ENCODE measurements at regions not wholly inside any gene's neighbourhood (a gene's known extent, or its start where the extent isn't known, plus 50 kb on each side); places are given as distances from the start of the nearest gene placed in this dataset.
"Not testable (repeated sequence)": the region's sequence is repeated elsewhere in the genome, so short reads cannot be mapped to it uniquely, and the experiment has no call there.

- no peak for DNase-seq
These were observed 142.7 kb downstream of the ADCYAP1 start for GRCh38 chr18:1047406-1047805.

- no peak for DNase-seq
These were observed 143.4 kb downstream of the ADCYAP1 start for GRCh38 chr18:1048032-1048431.

- no peak for DNase-seq
These were observed 144.5 kb downstream of the ADCYAP1 start for GRCh38 chr18:1049173-1049572.

- DNase-seq = no peak
These were observed 145.5 kb downstream of the ADCYAP1 start for GRCh38 chr18:1050012-1050657.

DNA sequence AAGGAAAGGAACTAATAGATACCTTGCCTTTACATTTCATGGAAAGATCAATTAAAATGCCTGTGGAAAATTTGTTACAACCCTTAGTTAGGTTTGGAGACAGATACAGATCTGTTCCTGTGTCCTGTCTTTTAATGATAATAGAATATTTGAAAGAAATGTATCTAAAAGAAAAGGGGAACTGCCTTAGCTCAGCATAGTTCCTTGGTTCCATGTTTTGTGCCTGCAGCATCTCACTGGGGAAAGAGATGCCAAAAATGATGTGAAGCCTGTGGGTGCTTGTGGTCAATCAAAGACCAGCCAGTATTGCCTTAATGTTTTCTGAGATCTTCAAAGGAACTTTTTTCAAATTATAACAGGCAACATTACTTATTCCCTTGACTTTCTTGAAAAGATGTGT lies 147.6 kb downstream of the ADCYAP1 start:
- DNase-seq = no peak

GRCh38 chr18:1053331-1054315 lies 149.0 kb downstream of the ADCYAP1 start:
- no peak for DNase-seq

DNA sequence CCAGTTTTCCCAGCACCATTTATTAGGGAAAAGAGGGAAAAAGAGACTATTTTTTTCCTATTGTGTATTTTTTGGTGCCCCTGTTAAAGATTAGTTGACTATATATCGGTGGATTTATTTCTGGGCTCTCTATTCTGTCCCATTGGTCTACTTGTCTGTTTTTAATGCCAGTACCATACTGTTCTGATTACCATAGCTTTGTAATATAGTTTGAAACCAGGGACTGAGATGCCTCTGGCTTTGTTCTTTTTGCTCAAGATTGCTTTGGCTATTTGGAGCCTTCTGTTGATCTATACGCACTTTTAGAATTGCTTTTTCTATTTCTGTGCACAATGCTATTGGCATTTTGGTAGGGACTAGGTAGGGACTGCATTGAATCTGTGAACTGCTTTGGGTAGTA lies 151.7 kb downstream of the ADCYAP1 start:
- no peak for DNase-seq

GRCh38 chr18:1057367-1057766 lies 152.7 kb downstream of the ADCYAP1 start:
- DNase-seq = no peak

DNA sequence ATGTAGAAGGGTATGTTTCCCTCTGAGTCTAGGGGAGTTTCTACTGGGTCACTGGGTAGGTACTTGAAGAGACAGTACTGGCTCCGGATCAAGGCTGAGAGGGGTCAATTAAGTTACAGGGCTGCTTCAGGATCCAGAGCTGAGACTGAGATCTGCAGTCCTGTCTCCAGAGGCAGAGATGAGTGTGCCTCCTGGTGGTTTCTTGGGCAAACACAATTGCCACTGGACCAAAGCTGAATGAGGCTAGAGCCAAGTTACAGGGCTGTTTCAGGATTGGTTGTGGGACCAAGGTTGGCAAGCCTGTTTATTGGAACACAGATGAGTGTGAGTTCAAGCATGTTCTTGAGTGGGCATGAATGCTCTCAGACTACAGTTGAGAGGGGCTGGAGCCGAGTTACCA lies 157.9 kb downstream of the ADCYAP1 start:
- no peak for DNase-seq

- DNase-seq = peak; percentile 63
These were observed 170.7 kb downstream of the ADCYAP1 start for GRCh38 chr18:1075322-1075721.

DNA sequence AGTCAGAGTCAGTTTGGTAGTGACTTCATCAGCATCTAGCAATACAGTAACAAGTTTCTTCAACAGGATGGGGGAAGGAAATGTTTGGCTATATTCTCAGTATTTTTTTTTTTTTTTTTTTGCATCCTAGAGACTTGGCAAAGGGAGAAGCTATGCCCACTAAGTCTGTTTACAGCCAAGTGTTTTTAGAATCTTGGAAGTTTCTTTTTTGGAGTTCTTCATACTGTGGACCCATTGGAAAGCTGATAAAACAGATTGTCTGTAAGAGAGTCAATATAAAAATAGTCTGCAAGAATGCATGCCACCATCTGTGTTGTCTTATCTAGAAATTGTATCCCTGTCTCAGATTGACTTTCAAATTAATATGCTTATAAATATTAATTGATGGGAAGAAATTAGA lies 171.2 kb downstream of the ADCYAP1 start:
- no peak for DNase-seq

DNA sequence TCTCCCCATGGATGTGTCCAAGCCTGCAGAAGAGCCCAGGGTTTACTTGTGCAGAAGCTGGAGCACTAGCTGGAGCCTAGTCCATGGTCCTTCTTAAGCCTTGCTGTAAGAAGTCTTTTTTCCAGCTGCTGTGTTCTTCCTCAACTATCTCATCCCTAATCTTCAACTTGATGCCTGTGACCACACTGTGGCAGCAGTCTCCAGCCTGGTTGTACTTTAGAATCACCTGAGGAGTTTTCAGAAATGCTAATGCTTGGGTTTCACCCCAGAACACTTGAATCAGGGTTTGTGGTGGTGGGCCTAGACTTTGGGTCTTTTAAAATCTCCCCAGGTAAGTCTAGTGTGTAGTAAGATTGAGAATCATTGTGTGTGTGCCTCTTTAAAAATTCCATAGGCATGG lies 173.6 kb downstream of the ADCYAP1 start:
- DNase-seq = no peak

GRCh38 chr18:1083675-1084074 lies 179.0 kb downstream of the ADCYAP1 start:
- not testable (repeated sequence) for DNase-seq

DNA sequence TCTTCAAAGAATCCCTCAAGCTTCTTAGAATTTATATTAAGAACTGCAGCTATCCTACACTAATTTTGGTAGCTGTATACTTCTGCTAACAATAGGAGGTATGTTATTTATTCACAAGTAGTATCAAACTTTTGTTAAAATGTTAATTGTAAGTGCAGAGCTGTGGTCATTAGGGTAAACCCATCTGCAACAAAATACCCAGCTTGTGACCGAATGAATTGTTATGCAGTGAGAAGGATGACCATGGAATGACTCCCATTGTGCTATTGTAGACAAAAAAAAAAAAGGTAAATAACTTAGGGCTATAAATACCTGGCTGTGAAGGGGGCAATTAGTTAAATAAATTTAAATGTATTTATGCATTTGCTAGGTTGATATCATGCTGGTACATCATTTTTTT lies 186.1 kb downstream of the ADCYAP1 start:
- no peak for DNase-seq

DNA sequence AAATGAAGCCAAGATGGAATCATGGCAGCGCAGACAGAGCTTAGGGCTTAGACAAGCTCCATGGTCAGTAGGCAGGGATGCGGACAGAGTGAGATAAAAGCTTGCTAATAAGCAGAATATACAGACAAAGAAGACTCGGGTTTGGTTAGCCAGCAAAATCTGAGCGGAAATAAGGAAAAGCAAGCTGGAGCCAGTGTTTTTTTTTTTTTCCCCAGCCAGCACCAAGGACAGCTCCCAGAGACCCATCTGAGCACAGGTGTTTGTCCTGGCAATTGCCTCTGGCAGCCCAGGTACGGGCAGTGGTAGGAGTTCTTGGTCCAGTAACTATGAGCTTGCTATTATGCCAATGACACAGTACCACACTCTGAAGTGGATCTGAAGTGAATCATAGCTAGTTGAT lies 187.6 kb downstream of the ADCYAP1 start:
- no peak for DNase-seq

- no peak for DNase-seq
These were observed 189.7 kb downstream of the ADCYAP1 start for GRCh38 chr18:1094409-1094808.

GRCh38 chr18:1097991-1098735 lies 193.5 kb downstream of the ADCYAP1 start:
- not testable (repeated sequence) for DNase-seq

- DNase-seq = no peak
These were observed 198.2 kb downstream of the ADCYAP1 start for GRCh38 chr18:1102848-1103247.

- DNase-seq = no peak
These were observed 198.9 kb downstream of the ADCYAP1 start for GRCh38 chr18:1103537-1103936.

DNA sequence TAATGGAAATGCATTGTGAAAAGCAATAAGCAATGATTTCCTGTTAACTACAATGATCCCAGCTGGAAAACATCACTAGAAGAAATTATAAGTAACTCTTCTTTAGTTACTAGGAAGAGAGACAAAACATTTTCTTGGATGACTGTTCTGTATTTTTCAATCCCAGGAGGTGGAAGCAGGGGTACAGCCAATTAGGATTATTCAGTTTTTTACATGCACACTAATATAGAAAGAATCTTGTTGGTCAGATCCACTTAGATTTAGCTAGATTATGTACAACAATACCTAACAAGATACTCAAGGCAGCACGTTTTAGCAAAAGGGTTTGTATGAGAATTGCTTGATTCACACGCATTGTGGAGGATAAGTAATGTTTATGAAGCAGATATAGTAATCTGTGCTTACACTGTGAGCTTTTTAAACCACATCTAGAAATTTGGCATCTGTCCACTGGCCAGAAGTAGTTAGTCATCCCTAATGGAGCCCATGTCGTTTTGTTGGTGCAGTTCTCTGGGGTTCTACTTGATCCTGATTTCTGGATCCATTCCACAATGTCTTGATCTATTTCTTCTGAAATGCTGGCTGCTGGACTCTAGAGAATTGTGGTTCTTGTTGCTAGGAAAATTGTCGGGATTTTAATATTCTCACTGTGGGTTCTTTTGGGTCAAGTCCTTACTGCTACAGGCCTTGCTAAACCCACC lies 199.7 kb downstream of the ADCYAP1 start:
- DNase-seq = no peak

GRCh38 chr18:1124495-1124894 lies 219.8 kb downstream of the ADCYAP1 start:
- no peak for DNase-seq

- no peak for DNase-seq
These were observed 228.9 kb downstream of the ADCYAP1 start for GRCh38 chr18:1133541-1133940.

- no peak for DNase-seq
These were observed 243.1 kb downstream of the ADCYAP1 start for GRCh38 chr18:1147730-1148129.

All from NCI-H2029 (cell line).